GM19328 (cell line): ENCODE measurements at regions not wholly inside any gene's neighbourhood (a gene's known extent, or its start where the extent isn't known, plus 50 kb on each side); places are given as distances from the start of the nearest gene placed in this dataset.

Experiments used
- ATAC-seq: cut with Tn5 transposase; IDR thresholded peaks from one replicate; pipeline ENCODE4 v1.9.1; 2021; ENCODE audit warnings: mild to moderate bottlenecking, moderate library complexity; ENCODE audit not compliant: unreplicated experiment

- ATAC-seq: no peak
Measured at GRCh38 chr16:86037999-86038925, 139.3 kb downstream of the IRF8 start.

- ATAC-seq: no peak
Measured at GRCh38 chr16:86038926-86039310, 140.0 kb downstream of the IRF8 start.

- ATAC-seq: no peak
Measured at GRCh38 chr16:86039606-86040005, 140.6 kb downstream of the IRF8 start.

GRCh38 chr16:86040496-86040895 lies 141.5 kb downstream of the IRF8 start:
- ATAC-seq: no peak

GRCh38 chr16:86041215-86041614 lies 142.3 kb downstream of the IRF8 start:
- no peak for ATAC-seq

GRCh38 chr16:86041807-86042206 lies 142.8 kb downstream of the IRF8 start:
- no peak for ATAC-seq

- ATAC-seq: no peak
Measured at GRCh38 chr16:86042393-86042792, 143.4 kb downstream of the IRF8 start.

- no peak for ATAC-seq
Measured at GRCh38 chr16:86042996-86043725, 144.2 kb downstream of the IRF8 start.

- no peak for ATAC-seq
Measured at GRCh38 chr16:86044241-86044671, 145.3 kb downstream of the IRF8 start.

- no peak for ATAC-seq
Measured at GRCh38 chr16:86044881-86045590, 146.1 kb downstream of the IRF8 start.

- no peak for ATAC-seq
Measured at GRCh38 chr16:86045591-86045971, 146.6 kb downstream of the IRF8 start.

GRCh38 chr16:86046026-86046425 lies 147.1 kb downstream of the IRF8 start:
- ATAC-seq: no peak

- ATAC-seq: no peak
Measured at GRCh38 chr16:86046667-86047270, 147.8 kb downstream of the IRF8 start.

GRCh38 chr16:86048221-86048620 lies 149.3 kb downstream of the IRF8 start:
- no peak for ATAC-seq

GRCh38 chr16:86048882-86049585 lies 150.1 kb downstream of the IRF8 start:
- no peak for ATAC-seq

- ATAC-seq: no peak
Measured at GRCh38 chr16:86049641-86050040, 150.7 kb downstream of the IRF8 start.

- ATAC-seq: no peak
Measured at GRCh38 chr16:86050111-86050510, 151.1 kb downstream of the IRF8 start.

- ATAC-seq: no peak
Measured at GRCh38 chr16:86050591-86051367, 151.8 kb downstream of the IRF8 start.

- ATAC-seq: no peak
Measured at GRCh38 chr16:86051368-86052114, 152.6 kb downstream of the IRF8 start.
